Stimulated activated CD4-positive, alpha-beta T cell treated with anti-CD3 and anti-CD28 coated beads, Interleukin-2, amount 100 ng/mL, for 24 hours (primary cell): ENCODE measurements at regions not wholly inside any gene's neighbourhood (a gene's known extent, or its start where the extent isn't known, plus 50 kb on each side); places are given as distances from the start of the nearest gene placed in this dataset.
"Not testable (repeated sequence)": the region's sequence is repeated elsewhere in the genome, so short reads cannot be mapped to it uniquely, and the experiment has no call there.

ENCODE experiments used
- DNase-seq, 2 donors: peaks; one replicate each; pipeline ENCODE4 v3.0.0-alpha.2; 2020

GRCh38 chr16:13829697-13830299 is 90.2 kb upstream of the ERCC4 start:
- no peak for DNase-seq

- DNase-seq, result no peak
Measured at GRCh38 chr16:13833515-13833914, 86.4 kb upstream of the ERCC4 start.

- no peak for DNase-seq
Measured at GRCh38 chr16:13835387-13835786, 84.6 kb upstream of the ERCC4 start.

GRCh38 chr16:13835935-13836730 is 83.8 kb upstream of the ERCC4 start:
- no peak for DNase-seq

- DNase-seq, result no peak
Measured at GRCh38 chr16:13838401-13839190, 81.4 kb upstream of the ERCC4 start.

- no peak for DNase-seq
Measured at GRCh38 chr16:13839577-13839976, 80.4 kb upstream of the ERCC4 start.

GRCh38 chr16:13845232-13845631 is 74.7 kb upstream of the ERCC4 start:
- DNase-seq, result no peak

GRCh38 chr16:13848795-13849194 is 71.2 kb upstream of the ERCC4 start:
- DNase-seq, result no peak

- not testable (repeated sequence) for DNase-seq
Measured at GRCh38 chr16:13850173-13850572, 69.8 kb upstream of the ERCC4 start.

GRCh38 chr16:13852827-13853226 is 67.1 kb upstream of the ERCC4 start:
- no peak for DNase-seq

- no peak for DNase-seq
Measured at GRCh38 chr16:13856398-13856797, 63.6 kb upstream of the ERCC4 start.

GRCh38 chr16:13856811-13857511 is 63.0 kb upstream of the ERCC4 start:
- no peak for DNase-seq

- DNase-seq, result no peak
Measured at GRCh38 chr16:13858873-13859580, 60.9 kb upstream of the ERCC4 start.

- no peak for DNase-seq
Measured at GRCh38 chr16:13863075-13863765, 56.7 kb upstream of the ERCC4 start.

- no peak for DNase-seq
Measured at GRCh38 chr16:13864689-13865088, 55.3 kb upstream of the ERCC4 start.

GRCh38 chr16:13866073-13866472 is 53.9 kb upstream of the ERCC4 start:
- peak; percentile 42 to 65 for DNase-seq
